D721Med (cell line): ENCODE measurements at regions not wholly inside any gene's neighbourhood (a gene's known extent, or its start where the extent isn't known, plus 50 kb on each side); places are given as distances from the start of the nearest gene placed in this dataset.
A peak's percentile ranks its signal among the peaks of the same experiment; 100 is the strongest.

Source experiments
- DNase-seq: peaks from one replicate; pipeline ENCODE4 v3.0.0; 2011; ENCODE audit warnings: low spot score; ENCODE audit not compliant: insufficient read length
- FAIRE-seq: peaks from 2 replicates; lab custom pipeline; 2011; peaks lifted over from hg19 to GRCh38; lab: Jason Lieb, UNC
- CTCF ChIP-seq: IDR thresholded peaks from 2 replicates; pipeline ENCODE4 v1.5.1; 2012; ENCODE audit warnings: mild to moderate bottlenecking, control low read depth; ENCODE audit not compliant: insufficient read depth; ENCODE audit errors: missing control alignments

GRCh38 chr9:129340427-129341170, 162.5 kb upstream of the IER5L start:
- DNase-seq (no peak), FAIRE-seq (peak; percentile 6)
- no peak for TF ChIP-seq CTCF

GRCh38 chr9:129339539-129340157, 161.6 kb upstream of the IER5L start:
- no peak for TF ChIP-seq CTCF
- DNase-seq: no peak
- FAIRE-seq: no peak

- FAIRE-seq (no peak), DNase-seq (no peak)
- no peak for TF ChIP-seq CTCF
These were observed 160.8 kb upstream of the IER5L start for GRCh38 chr9:129338724-129339430.

GRCh38 chr9:129337336-129338140, 159.5 kb upstream of the IER5L start:
- FAIRE-seq: no peak
- no peak for TF ChIP-seq CTCF
- DNase-seq: no peak

GRCh38 chr9:129336601-129337331, 158.7 kb upstream of the IER5L start:
- no peak for FAIRE-seq
- no peak for DNase-seq
- TF ChIP-seq CTCF: no peak

- TF ChIP-seq CTCF: no peak
- FAIRE-seq (no peak), DNase-seq (no peak)
These were observed 158.1 kb upstream of the IER5L start for GRCh38 chr9:129336130-129336528.
